ENCODE measurements at regions not wholly inside any gene's neighbourhood (a gene's known extent, or its start where the extent isn't known, plus 50 kb on each side); places are given as distances from the start of the nearest gene placed in this dataset.
"Not testable (repeated sequence)": the region's sequence is repeated elsewhere in the genome, so short reads cannot be mapped to it uniquely, and the experiment has no call there.

- Mint-ChIP-seq H3K4me1 (ENCODE audit: low read depth) (no peaks in the 10 kb centered on the region), H3K36me3 (ENCODE audit: low read depth) (no peaks in the 10 kb centered on the region), H3K27ac (no peak overlapping the region), H3K9me3 (no peaks in the 10 kb centered on the region), H3K4me3 (no peak overlapping the region), H3K27me3 (no peaks in the 10 kb centered on the region)
- peaks cover 0 to 25% of the 10 kb centered on the region in 2 experiments for H3K9me3 ChIP-seq (ENCODE audit: control insufficient read depth in 1 of 2, insufficient read depth in 1 of 2, low read length in 2 of 2)
- intact Hi-C loops (cut with DNase I, micrococcal nuclease): no loop called here
- CTCF ChIA-PET: no interaction called here
- no peaks in the 10 kb centered on the region for H3K27me3 ChIP-seq (ENCODE audit: control insufficient read depth in 1 of 2, insufficient read depth in 2 of 2, low read length in 2 of 2)
- POLR2A ChIA-PET: no interaction called here
- H3K27ac ChIP-seq (ENCODE audit: low read depth in 1 of 2, low read length in 2 of 2): no peak overlapping the region
- no peaks in the 10 kb centered on the region for H3K4me1 ChIP-seq (ENCODE audit: insufficient read depth, low read length)
- no peak for TF ChIP-seq CTCF (IDR thresholded peaks at IDR 0.05)
- no peaks in the 10 kb centered on the region for H3K36me3 ChIP-seq (ENCODE audit: insufficient read depth, low read length)
- H3K4me3 ChIP-seq (ENCODE audit: low read length): no peak overlapping the region
- ATAC-seq (ENCODE audit: poor library complexity) (no peak), DNase-seq (no peak)
Observed at GRCh38 chr4:189235599-189235998, 705.1 kb upstream of the FRG1 start.

GRCh38 chr4:189236321-189236720 is 704.4 kb upstream of the FRG1 start:
- H3K4me1 Mint-ChIP-seq (ENCODE audit: low read depth); CTCF ChIA-PET; ATAC-seq (ENCODE audit: poor library complexity); H3K36me3 Mint-ChIP-seq (ENCODE audit: low read depth); H3K27ac Mint-ChIP-seq; H3K4me3 Mint-ChIP-seq; H3K27me3 ChIP-seq (ENCODE audit: control insufficient read depth in 1 of 2, insufficient read depth in 2 of 2, low read length in 2 of 2); H3K9me3 Mint-ChIP-seq; H3K36me3 ChIP-seq (ENCODE audit: insufficient read depth, low read length); H3K4me1 ChIP-seq (ENCODE audit: insufficient read depth, low read length); H3K4me3 ChIP-seq (ENCODE audit: low read length); POLR2A ChIA-PET; intact Hi-C loops (cut with DNase I, micrococcal nuclease); H3K27me3 Mint-ChIP-seq; H3K27ac ChIP-seq (ENCODE audit: low read depth in 1 of 2, low read length in 2 of 2); DNase-seq: not testable (repeated sequence)
- H3K9me3 ChIP-seq (ENCODE audit: control insufficient read depth in 1 of 2, insufficient read depth in 1 of 2, low read length in 2 of 2): peaks cover 0 to 25% of the 10 kb centered on the region in 2 experiments

GRCh38 chr4:189237340-189237739 is 703.3 kb upstream of the FRG1 start:
- Mint-ChIP-seq H3K27me3 (no peaks in the 10 kb centered on the region), H3K4me3 (no peak overlapping the region), H3K36me3 (ENCODE audit: low read depth) (no peaks in the 10 kb centered on the region), H3K9me3 (no peaks in the 10 kb centered on the region), H3K4me1 (ENCODE audit: low read depth) (no peaks in the 10 kb centered on the region), H3K27ac (no peak overlapping the region)
- Histone ChIP-seq H3K9me3 (ENCODE audit: control insufficient read depth in 1 of 2, insufficient read depth in 1 of 2, low read length in 2 of 2) (peaks cover 0 to 25% of the 10 kb centered on the region in 2 experiments), H3K36me3 (ENCODE audit: insufficient read depth, low read length) (no peaks in the 10 kb centered on the region), H3K27me3 (ENCODE audit: control insufficient read depth in 1 of 2, insufficient read depth in 2 of 2, low read length in 2 of 2) (no peaks in the 10 kb centered on the region), H3K27ac (ENCODE audit: low read depth in 1 of 2, low read length in 2 of 2) (no peak overlapping the region), H3K4me3 (ENCODE audit: low read length) (no peak overlapping the region), H3K4me1 (ENCODE audit: insufficient read depth, low read length) (no peaks in the 10 kb centered on the region)
- CTCF ChIA-PET: no interaction called here
- DNase-seq (no peak), ATAC-seq (ENCODE audit: poor library complexity) (no peak)
- intact Hi-C loops (cut with DNase I, micrococcal nuclease): no loop called here
- POLR2A ChIA-PET: no interaction called here
- TF ChIP-seq CTCF (IDR thresholded peaks at IDR 0.05): no peak

- no peaks in the 10 kb centered on the region for H3K36me3 Mint-ChIP-seq (ENCODE audit: low read depth)
- Histone ChIP-seq H3K4me3 (ENCODE audit: low read length) (no peak overlapping the region), H3K4me1 (ENCODE audit: insufficient read depth, low read length) (no peaks in the 10 kb centered on the region), H3K27me3 (ENCODE audit: control insufficient read depth in 1 of 2, insufficient read depth in 2 of 2, low read length in 2 of 2) (no peaks in the 10 kb centered on the region), H3K36me3 (ENCODE audit: insufficient read depth, low read length) (no peaks in the 10 kb centered on the region), H3K27ac (ENCODE audit: low read depth in 1 of 2, low read length in 2 of 2) (no peak overlapping the region), H3K9me3 (ENCODE audit: control insufficient read depth in 1 of 2, insufficient read depth in 1 of 2, low read length in 2 of 2) (peaks cover 4 to 5% of the 10 kb centered on the region in 2 experiments)
- no peaks in the 10 kb centered on the region for H3K27me3 Mint-ChIP-seq
- DNase-seq: no peak
- H3K4me3 Mint-ChIP-seq: no peak overlapping the region
- H3K27ac Mint-ChIP-seq: no peak overlapping the region
- POLR2A ChIA-PET: no interaction called here
- intact Hi-C loops (cut with DNase I, micrococcal nuclease): no loop called here
- CTCF ChIA-PET: no interaction called here
- ATAC-seq (ENCODE audit: poor library complexity): no peak
- no peaks in the 10 kb centered on the region for H3K4me1 Mint-ChIP-seq (ENCODE audit: low read depth)
- H3K9me3 Mint-ChIP-seq: peaks cover 17% of the 10 kb centered on the region
- TF ChIP-seq CTCF (IDR thresholded peaks at IDR 0.05): no peak
Observed at GRCh38 chr4:189255636-189256035, 685.0 kb upstream of the FRG1 start.

All from CD4-positive, alpha-beta T cell (primary cell).